ENCODE measurements at regions not wholly inside any gene's neighbourhood (a gene's known extent, or its start where the extent isn't known, plus 50 kb on each side); places are given as distances from the start of the nearest gene placed in this dataset.

- H3K27me3 Mint-ChIP-seq = peaks cover 26% of the 10 kb centered on the region
- ATAC-seq (replicated peaks; ENCODE audit: extremely low read depth, poor library complexity, severe bottlenecking) (no peak), DNase-seq (ENCODE audit: low spot score in 2 of 2) (no peak)
- no peak overlapping the region for H3K4me3 Mint-ChIP-seq
- H3K4me1 Mint-ChIP-seq = no peaks in the 10 kb centered on the region
- H3K36me3 Mint-ChIP-seq (ENCODE audit: insufficient read depth) = no peaks in the 10 kb centered on the region
- H3K9me3 Mint-ChIP-seq = peaks cover 4% of the 10 kb centered on the region
- no peak overlapping the region for H3K27ac Mint-ChIP-seq (ENCODE audit: low read depth)
These were observed 145.7 kb upstream of the CHST15 start for GRCh38 chr10:124239134-124239533.

GRCh38 chr10:124238367-124238766, 145.0 kb upstream of the CHST15 start:
- Mint-ChIP-seq H3K27me3 (peaks cover 19% of the 10 kb centered on the region), H3K9me3 (peaks cover 4% of the 10 kb centered on the region), H3K4me3 (no peak overlapping the region), H3K4me1 (no peaks in the 10 kb centered on the region), H3K36me3 (ENCODE audit: insufficient read depth) (peaks cover under 1% of the 10 kb centered on the region), H3K27ac (ENCODE audit: low read depth) (no peak overlapping the region)
- DNase-seq (ENCODE audit: low spot score in 2 of 2) (no peak), ATAC-seq (replicated peaks; ENCODE audit: extremely low read depth, poor library complexity, severe bottlenecking) (no peak)

GRCh38 chr10:124237282-124237961, 144.0 kb upstream of the CHST15 start:
- ATAC-seq (replicated peaks; ENCODE audit: extremely low read depth, poor library complexity, severe bottlenecking) = no peak
- peaks cover 16% of the 10 kb centered on the region for H3K27me3 Mint-ChIP-seq
- H3K36me3 Mint-ChIP-seq (ENCODE audit: insufficient read depth) = peaks cover 6% of the 10 kb centered on the region
- H3K4me1 Mint-ChIP-seq = no peaks in the 10 kb centered on the region
- no peak overlapping the region for H3K27ac Mint-ChIP-seq (ENCODE audit: low read depth)
- DNase-seq (ENCODE audit: low spot score in 2 of 2) = no peak
- H3K9me3 Mint-ChIP-seq = peaks cover 4% of the 10 kb centered on the region
- H3K4me3 Mint-ChIP-seq = no peak overlapping the region

- H3K27me3 Mint-ChIP-seq = peaks cover 16% of the 10 kb centered on the region
- H3K27ac Mint-ChIP-seq (ENCODE audit: low read depth) = no peak overlapping the region
- no peak overlapping the region for H3K4me3 Mint-ChIP-seq
- H3K4me1 Mint-ChIP-seq = no peaks in the 10 kb centered on the region
- ATAC-seq (replicated peaks; ENCODE audit: extremely low read depth, poor library complexity, severe bottlenecking) (no peak), DNase-seq (ENCODE audit: low spot score in 2 of 2) (no peak)
- peaks cover 4% of the 10 kb centered on the region for H3K9me3 Mint-ChIP-seq
- peaks cover 9% of the 10 kb centered on the region for H3K36me3 Mint-ChIP-seq (ENCODE audit: insufficient read depth)
These were observed 143.4 kb upstream of the CHST15 start for GRCh38 chr10:124236816-124237215.

- Mint-ChIP-seq H3K9me3 (peaks cover 4% of the 10 kb centered on the region), H3K27ac (ENCODE audit: low read depth) (no peak overlapping the region), H3K36me3 (ENCODE audit: insufficient read depth) (peaks cover 15% of the 10 kb centered on the region), H3K4me1 (peaks cover 1% of the 10 kb centered on the region), H3K4me3 (no peak overlapping the region), H3K27me3 (peaks cover 16% of the 10 kb centered on the region)
- no peak for DNase-seq (ENCODE audit: low spot score in 2 of 2)
- ATAC-seq (replicated peaks; ENCODE audit: extremely low read depth, poor library complexity, severe bottlenecking) = no peak
These were observed 142.7 kb upstream of the CHST15 start for GRCh38 chr10:124236136-124236535.

- Mint-ChIP-seq H3K27ac (ENCODE audit: low read depth) (no peak overlapping the region), H3K4me1 (peaks cover 6% of the 10 kb centered on the region), H3K4me3 (no peak overlapping the region), H3K9me3 (peaks cover 4% of the 10 kb centered on the region), H3K27me3 (peaks cover 7% of the 10 kb centered on the region), H3K36me3 (ENCODE audit: insufficient read depth) (peaks cover 24% of the 10 kb centered on the region)
- DNase-seq (ENCODE audit: low spot score in 2 of 2) (no peak), ATAC-seq (replicated peaks; ENCODE audit: extremely low read depth, poor library complexity, severe bottlenecking) (no peak)
These were observed 141.8 kb upstream of the CHST15 start for GRCh38 chr10:124235232-124235631.

GRCh38 chr10:124233546-124234138, 140.2 kb upstream of the CHST15 start:
- Mint-ChIP-seq H3K36me3 (ENCODE audit: insufficient read depth) (peaks cover 39% of the 10 kb centered on the region), H3K9me3 (peaks cover 4% of the 10 kb centered on the region), H3K27ac (ENCODE audit: low read depth) (no peak overlapping the region), H3K4me3 (no peak overlapping the region), H3K4me1 (peaks cover 6% of the 10 kb centered on the region), H3K27me3 (no peaks in the 10 kb centered on the region)
- ATAC-seq (replicated peaks; ENCODE audit: extremely low read depth, poor library complexity, severe bottlenecking) (no peak), DNase-seq (ENCODE audit: low spot score in 2 of 2) (no peak)

- Mint-ChIP-seq H3K27me3 (no peaks in the 10 kb centered on the region), H3K9me3 (peaks cover 4% of the 10 kb centered on the region), H3K4me1 (peaks cover 6% of the 10 kb centered on the region), H3K4me3 (no peak overlapping the region), H3K27ac (ENCODE audit: low read depth) (no peak overlapping the region), H3K36me3 (ENCODE audit: insufficient read depth) (peaks cover 47% of the 10 kb centered on the region)
- DNase-seq (ENCODE audit: low spot score in 2 of 2) = no peak
- ATAC-seq (replicated peaks; ENCODE audit: extremely low read depth, poor library complexity, severe bottlenecking) = peak; percentile 21
These were observed 139.5 kb upstream of the CHST15 start for GRCh38 chr10:124232686-124233545.

- Mint-ChIP-seq H3K4me3 (peak overlapping the region; percentile 74), H3K9me3 (peaks cover 14% of the 10 kb centered on the region), H3K27me3 (no peaks in the 10 kb centered on the region), H3K27ac (ENCODE audit: low read depth) (peak overlapping the region; percentile 98), H3K36me3 (ENCODE audit: insufficient read depth) (peaks cover 61% of the 10 kb centered on the region), H3K4me1 (peaks cover 16% of the 10 kb centered on the region)
- DNase-seq (ENCODE audit: low spot score in 2 of 2) = peak; percentile 27 to 68
- ATAC-seq (replicated peaks; ENCODE audit: extremely low read depth, poor library complexity, severe bottlenecking) = peak; percentile 57
These were observed 138.1 kb upstream of the CHST15 start for GRCh38 chr10:124231168-124232155.

- Mint-ChIP-seq H3K9me3 (peaks cover 18% of the 10 kb centered on the region), H3K36me3 (ENCODE audit: insufficient read depth) (peaks cover 69% of the 10 kb centered on the region), H3K27me3 (no peaks in the 10 kb centered on the region), H3K4me3 (peak overlapping the region; percentile 74), H3K4me1 (peaks cover 20% of the 10 kb centered on the region), H3K27ac (ENCODE audit: low read depth) (peak overlapping the region; percentile 98)
- no peak for ATAC-seq (replicated peaks; ENCODE audit: extremely low read depth, poor library complexity, severe bottlenecking)
- DNase-seq (ENCODE audit: low spot score in 2 of 2) = no peak
These were observed 137.3 kb upstream of the CHST15 start for GRCh38 chr10:124230635-124231167.

GRCh38 chr10:124229989-124230634, 136.7 kb upstream of the CHST15 start:
- Mint-ChIP-seq H3K4me1 (peaks cover 21% of the 10 kb centered on the region), H3K9me3 (peaks cover 19% of the 10 kb centered on the region), H3K27ac (ENCODE audit: low read depth) (peak overlapping the region; percentile 98), H3K4me3 (peak overlapping the region; percentile 74), H3K36me3 (ENCODE audit: insufficient read depth) (peaks cover 75% of the 10 kb centered on the region), H3K27me3 (no peaks in the 10 kb centered on the region)
- ATAC-seq (replicated peaks; ENCODE audit: extremely low read depth, poor library complexity, severe bottlenecking) (no peak), DNase-seq (ENCODE audit: low spot score in 2 of 2) (no peak)
